Gastroesophageal sphincter (tissue), 3 donors: ENCODE measurements at regions not wholly inside any gene's neighbourhood (a gene's known extent, or its start where the extent isn't known, plus 50 kb on each side); places are given as distances from the start of the nearest gene placed in this dataset.

Source experiments
- CTCF ChIP-seq, 4 experiments: fragments of 200-600 bp in 2 of 4; fragments of 450-650 bp in 2 of 4; sonication (generic) in 1 of 4; IDR thresholded peaks; one replicate each; pipeline ENCODE4 v1.5.1; 2017 to 2019; ENCODE audit warnings: antibody characterized with exemption in 4 of 4, mild to moderate bottlenecking in 2 of 4, moderate library complexity in 2 of 4
- EP300 ChIP-seq: sonication (generic); formaldehyde crosslinking; IDR thresholded peaks from one replicate; pipeline ENCODE4 v1.6.1; 2017; ENCODE audit warnings: antibody characterized with exemption, mild to moderate bottlenecking
- POLR2A ChIP-seq, 2 donors: fragments of 450-650 bp; IDR thresholded peaks; one replicate each; pipeline ENCODE4 v1.6.1; 2017; ENCODE audit warnings: antibody characterized with exemption in 2 of 2, mild to moderate bottlenecking in 2 of 2, moderate library complexity in 1 of 2
- POLR2AphosphoS5 ChIP-seq: sonication (generic); formaldehyde crosslinking; IDR thresholded peaks from one replicate; pipeline ENCODE4 v1.6.1; 2017; ENCODE audit warnings: antibody characterized with exemption

- TF ChIP-seq CTCF (IDR thresholded peaks at IDR 0.05) (no peak), POLR2A (IDR thresholded peaks at IDR 0.05) (no peak), POLR2AphosphoS5 (no peak), EP300 (no peak)
These were observed 1063.2 kb downstream of the CDH11 start for GRCh38 chr16:64058685-64059084.
